ENCODE measurements at regions not wholly inside any gene's neighbourhood (a gene's known extent, or its start where the extent isn't known, plus 50 kb on each side); places are given as distances from the start of the nearest gene placed in this dataset.

GRCh38 chr16:48659940-48660339, 50.0 kb upstream of the N4BP1 start:
- TF ChIP-seq CTCF (IDR thresholded peaks at IDR 0.05), result no peak
- TF ChIP-seq EZH2 (IDR thresholded peaks at IDR 0.05; ENCODE audit: borderline replicate concordance, insufficient read depth, low read depth, low read length, poor library complexity, severe bottlenecking), result no peak

All from B cell (primary cell).